ENCODE measurements at regions not wholly inside any gene's neighbourhood (a gene's known extent, or its start where the extent isn't known, plus 50 kb on each side); places are given as distances from the start of the nearest gene placed in this dataset.
"Not testable (repeated sequence)": the region's sequence is repeated elsewhere in the genome, so short reads cannot be mapped to it uniquely, and the experiment has no call there.

GRCh38 chr1:233722212-233722979, 108.5 kb downstream of the KCNK1 start:
- no peak for DNase-seq

GRCh38 chr1:233723387-233723786, 109.5 kb downstream of the KCNK1 start:
- no peak for DNase-seq

DNA sequence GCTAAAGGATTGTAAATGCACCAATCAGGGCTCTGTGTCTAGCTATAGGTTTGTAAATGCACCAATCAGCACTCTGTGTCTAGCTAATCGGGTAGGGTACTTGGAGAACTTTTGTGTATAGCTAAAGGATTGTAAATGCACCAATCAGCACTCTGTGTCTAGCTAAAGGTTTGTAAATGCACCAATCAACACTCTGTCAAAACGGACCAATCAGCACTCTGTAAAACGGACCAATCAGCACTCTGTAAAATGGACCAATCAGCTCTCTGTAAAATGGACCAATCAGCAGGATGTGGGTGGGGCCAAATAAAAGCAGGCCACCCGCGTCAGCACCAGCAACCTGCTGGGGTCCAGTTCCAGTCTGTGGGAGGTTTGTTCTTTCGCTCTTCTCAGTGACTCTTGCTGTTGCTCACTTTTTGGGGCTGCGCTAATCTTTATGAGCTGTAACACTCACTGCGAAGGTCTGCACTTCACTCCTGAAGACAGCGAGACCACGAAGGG, 110.3 kb downstream of the KCNK1 start:
- DNase-seq: not testable (repeated sequence)

- DNase-seq: no peak
Observed at GRCh38 chr1:233725423-233725822, 111.5 kb downstream of the KCNK1 start.

GRCh38 chr1:233728721-233729120, 114.8 kb downstream of the KCNK1 start:
- DNase-seq: no peak

- no peak for DNase-seq
Observed at GRCh38 chr1:233730380-233730779, 116.5 kb downstream of the KCNK1 start.

GRCh38 chr1:233730809-233731208, 116.9 kb downstream of the KCNK1 start:
- DNase-seq: no peak

- DNase-seq: no peak
Observed at GRCh38 chr1:233732206-233732605, 118.3 kb downstream of the KCNK1 start.

DNA sequence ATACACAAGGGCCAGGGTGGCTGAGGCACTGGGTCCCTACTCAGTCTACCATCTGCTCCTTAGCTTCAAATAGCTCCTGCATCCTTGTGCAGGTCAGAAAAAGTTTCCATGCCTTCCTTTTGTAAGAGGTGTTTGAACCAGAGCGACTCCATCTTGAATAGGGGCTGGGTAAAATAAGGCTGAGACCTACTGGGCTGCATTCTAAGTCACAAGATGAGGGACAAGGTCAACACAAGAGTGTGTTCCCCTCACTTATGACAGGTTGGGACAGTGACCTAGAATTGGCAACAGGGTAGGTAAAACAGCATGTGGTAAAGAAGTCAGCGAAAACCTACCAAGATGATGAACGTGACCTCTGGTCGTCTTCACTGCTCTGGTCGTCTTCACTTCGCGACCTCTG, 120.5 kb downstream of the KCNK1 start:
- DNase-seq: no peak

GRCh38 chr1:233735331-233735730, 121.4 kb downstream of the KCNK1 start:
- no peak for DNase-seq

DNA sequence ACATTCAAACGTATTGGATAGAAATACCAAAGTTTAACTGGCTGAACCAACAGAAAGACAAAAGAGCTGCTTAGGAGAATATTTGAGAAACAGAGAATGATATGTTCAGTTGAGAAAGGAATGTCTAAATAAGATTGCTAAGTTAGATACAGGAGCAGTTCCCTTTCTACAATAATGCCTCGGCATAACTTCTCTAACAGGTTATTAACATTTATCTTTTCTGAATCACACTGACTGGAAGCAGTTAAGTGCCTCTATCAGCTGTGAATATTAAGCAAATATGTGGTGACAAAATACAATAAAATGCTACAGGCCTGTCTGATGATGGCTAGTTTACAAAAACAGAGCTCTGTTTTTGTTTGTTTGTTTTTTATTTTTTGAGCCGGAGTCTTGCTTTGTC, 121.9 kb downstream of the KCNK1 start:
- no peak for DNase-seq

- no peak for DNase-seq
Observed at GRCh38 chr1:233737341-233737740, 123.4 kb downstream of the KCNK1 start.

DNA sequence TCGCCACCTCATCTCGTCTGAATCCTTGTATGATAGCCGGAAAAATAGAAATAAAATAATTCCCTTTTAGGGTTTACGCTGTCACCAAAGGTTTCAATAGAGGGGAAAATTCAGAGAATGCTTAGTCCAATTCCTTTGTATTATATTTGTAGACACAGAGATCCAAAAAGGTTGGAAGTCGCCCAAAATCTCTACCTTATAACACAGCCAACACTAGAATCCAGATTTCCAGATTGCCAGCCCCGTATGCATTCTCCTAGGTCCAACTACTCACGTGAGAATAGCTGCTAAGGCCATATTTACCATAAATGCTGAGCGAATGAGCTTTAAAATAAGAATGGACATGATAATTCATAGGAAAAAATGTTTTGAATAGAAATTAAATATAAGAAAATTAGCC, 124.5 kb downstream of the KCNK1 start:
- no peak for DNase-seq

DNA sequence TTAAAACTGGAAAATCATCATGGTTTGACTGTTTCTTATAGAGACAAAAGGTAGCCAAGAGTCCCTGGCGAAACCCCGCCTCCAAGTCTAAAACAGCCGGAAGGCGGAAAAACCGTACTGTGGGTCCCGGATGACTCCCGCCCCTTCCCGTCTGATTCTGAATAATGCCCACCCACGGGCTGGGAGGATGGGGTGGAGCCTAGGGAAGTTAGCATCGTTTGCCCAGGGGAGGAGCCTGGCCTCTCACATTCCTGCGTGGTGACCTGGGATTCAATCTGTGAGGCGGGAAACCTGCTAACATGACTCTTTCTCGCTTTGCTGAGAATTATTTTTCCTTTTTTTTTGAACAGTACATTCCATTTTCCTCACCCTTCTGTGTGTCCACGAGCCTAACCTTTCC, 124.9 kb downstream of the KCNK1 start:
- DNase-seq: no peak

- no peak for DNase-seq
Observed at GRCh38 chr1:233744779-233745513, 131.0 kb downstream of the KCNK1 start.

DNA sequence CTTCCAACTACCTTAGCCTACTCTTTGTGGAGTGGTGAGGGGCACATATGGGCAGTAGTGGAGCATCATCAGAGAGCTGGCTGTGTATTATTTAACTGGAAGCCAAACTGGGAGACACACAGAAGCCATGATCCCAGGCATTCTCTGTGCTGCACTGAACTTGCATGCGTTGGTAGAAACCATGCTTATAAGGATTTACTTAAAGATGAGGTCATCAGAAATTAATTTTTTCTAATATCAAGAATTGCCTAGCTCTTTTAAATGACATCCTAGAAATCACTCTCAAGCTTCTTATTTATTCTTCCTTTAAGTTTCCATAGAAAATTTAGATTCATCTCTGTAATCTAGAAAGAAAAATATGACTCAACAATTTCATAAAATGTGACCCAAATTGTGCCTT, 136.2 kb downstream of the KCNK1 start:
- DNase-seq: no peak

GRCh38 chr1:233759665-233760064, 144.8 kb upstream of the SLC35F3 start:
- no peak for DNase-seq

DNA sequence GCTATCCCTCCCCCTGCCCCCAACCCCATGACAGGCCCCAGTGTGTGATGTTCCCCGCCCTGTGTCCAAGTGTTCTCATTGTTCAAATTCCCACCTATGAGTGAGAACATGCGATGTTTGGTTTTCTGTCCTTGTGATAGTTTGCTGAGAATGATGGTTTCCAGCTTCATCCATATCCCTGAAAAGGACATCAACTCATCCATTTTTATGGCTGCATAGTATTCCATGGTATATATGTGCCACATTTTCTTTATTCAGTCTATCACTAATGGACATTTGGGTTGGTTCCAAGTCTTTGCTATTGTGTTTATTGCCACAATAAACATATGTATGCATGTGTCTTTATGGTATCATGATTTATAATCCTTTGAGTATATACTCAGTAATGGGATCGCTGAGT, 140.2 kb upstream of the SLC35F3 start:
- not testable (repeated sequence) for DNase-seq

DNA sequence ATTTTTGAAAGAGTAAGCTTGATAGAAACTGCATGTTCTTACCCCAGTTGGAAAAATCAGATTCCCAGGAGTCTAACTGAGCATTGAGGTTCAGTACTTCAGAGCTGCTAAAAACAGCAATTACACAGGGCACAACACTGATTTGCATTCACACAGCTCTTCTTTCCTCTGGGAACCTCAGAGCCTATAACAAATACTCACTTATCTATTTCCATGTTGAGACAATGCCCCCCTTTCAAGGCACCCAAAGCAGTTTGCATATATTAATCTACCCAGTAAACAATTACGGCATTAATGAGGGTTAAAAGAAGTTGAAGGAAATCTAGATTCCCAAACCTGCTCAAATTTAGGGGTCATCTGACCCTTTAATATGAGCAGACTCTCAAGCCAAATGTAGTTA, 126.9 kb upstream of the SLC35F3 start:
- no peak for DNase-seq

DNA sequence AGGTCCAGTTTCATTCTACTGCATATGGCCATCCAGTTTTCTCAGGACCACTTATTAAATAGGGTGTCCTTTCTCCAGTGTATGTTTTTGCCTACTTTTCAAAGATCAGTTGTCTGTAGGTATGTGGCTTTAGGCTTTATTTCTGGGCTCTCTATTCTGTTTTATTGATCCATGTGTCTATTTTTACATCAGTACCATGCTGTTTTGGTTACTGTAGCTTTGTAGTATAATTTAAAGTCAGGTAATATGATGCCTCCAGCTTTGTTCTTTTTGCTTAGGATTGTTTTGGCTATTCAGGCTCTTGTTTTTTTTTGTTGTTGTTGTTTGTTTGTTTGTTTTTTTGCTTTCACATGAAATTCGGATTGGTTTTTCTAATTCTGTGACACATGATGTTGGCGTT, 124.4 kb upstream of the SLC35F3 start:
- no peak for DNase-seq

DNA sequence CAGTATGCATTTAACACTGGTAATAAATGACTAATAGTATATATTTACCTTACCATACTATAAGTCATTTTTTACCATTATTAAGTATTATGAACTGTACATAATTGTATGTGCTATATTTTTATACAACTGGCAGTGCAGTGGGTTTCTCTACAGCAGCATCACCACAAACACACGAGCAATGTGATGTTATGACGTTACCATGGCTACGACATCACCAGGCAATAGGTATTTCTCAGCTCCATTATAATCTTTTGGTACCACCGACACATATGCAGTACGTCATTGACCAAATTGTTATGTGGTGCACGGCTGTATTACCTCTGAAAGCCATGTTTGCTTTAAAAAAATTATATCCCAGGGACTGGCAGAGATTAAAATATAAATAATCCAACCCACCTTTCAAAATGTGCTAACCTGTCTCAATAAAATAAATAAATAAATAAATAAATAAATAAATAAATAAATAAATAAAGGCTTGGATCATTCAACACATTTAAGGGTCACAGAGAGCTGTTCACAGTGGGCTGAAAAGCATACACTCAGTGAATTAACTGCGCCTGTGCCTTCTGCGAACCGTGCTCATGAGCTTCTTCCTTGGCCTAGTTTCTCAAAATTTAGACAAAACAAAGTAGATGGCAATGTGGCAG, 121.4 kb upstream of the SLC35F3 start:
- DNase-seq: no peak

GRCh38 chr1:233787599-233787998, 116.9 kb upstream of the SLC35F3 start:
- no peak for DNase-seq

- peak; percentile 1 for DNase-seq
Observed at GRCh38 chr1:233788687-233789086, 115.8 kb upstream of the SLC35F3 start.

DNA sequence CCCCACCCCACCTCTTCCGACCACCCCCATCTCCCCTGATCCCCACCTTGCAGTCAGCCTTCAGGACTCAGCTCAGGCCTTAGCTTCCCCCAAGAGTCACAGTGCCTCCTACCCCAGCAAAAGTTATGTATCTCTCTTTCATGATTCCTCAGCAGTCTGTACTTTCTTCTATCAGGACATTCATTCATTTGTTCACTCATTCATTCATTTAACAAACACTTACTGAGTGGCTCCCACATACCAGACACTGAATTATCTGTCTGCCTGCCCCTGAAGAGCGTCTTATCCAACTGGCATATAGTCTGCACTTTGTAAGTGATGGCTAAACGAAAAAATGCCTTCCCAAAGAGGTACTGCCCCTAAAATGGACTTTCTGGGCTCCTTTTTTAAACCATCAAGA, 114.4 kb upstream of the SLC35F3 start:
- DNase-seq: no peak
